Panc1 (cell line): ENCODE measurements at regions not wholly inside any gene's neighbourhood (a gene's known extent, or its start where the extent isn't known, plus 50 kb on each side); places are given as distances from the start of the nearest gene placed in this dataset.
A peak's percentile ranks its signal among the peaks of the same experiment; 100 is the strongest.

ENCODE experiments used
- ATAC-seq: fragments of 200-7000 bp; cut with Tn5 transposase; 2 replicates; pipeline ENCODE4 v1.9.1; 2020; ENCODE audit warnings: mild to moderate bottlenecking, moderate library complexity
- BruUV-seq: library from RNA; stranded (reverse); fragments of 400-500 nt; replicated peaks from 2 replicates; lab custom pipeline; 2021; lab: Mats Ljungman, UMichigan
- CTCF ChIA-PET: fragments of 300-600 bp; sonication (Branson Sonifier 250); formaldehyde crosslinking; loops from one replicate; lab custom pipeline; 2022; ENCODE audit warnings: antibody characterized with exemption; lab: Charles Lee
- POLR2A ChIA-PET: fragments of 300-600 bp; sonication (Branson Sonifier 250); formaldehyde crosslinking; loops from one replicate; lab custom pipeline; 2022; ENCODE audit warnings: antibody characterized with exemption; lab: Charles Lee
- DNase-seq: peaks from one replicate; pipeline ENCODE4 v3.0.0-alpha.2; 2010; ENCODE audit warnings: low read depth, low spot score
- H3K27ac ChIP-seq: 2 replicates; pipeline ENCODE4 v1.5.1; 2011; ENCODE audit warnings: mild to moderate bottlenecking, low read length, inconsistent platforms
- H3K27me3 ChIP-seq: fragments of 200-500 bp; sonication (Bioruptor generic); 2 replicates; pipeline ENCODE4 v1.6.0; 2014; ENCODE audit warnings: low read length, inconsistent platforms; ENCODE audit not compliant: control insufficient read depth, insufficient read depth
- H3K36me3 ChIP-seq: fragments of 200-500 bp; sonication (Bioruptor generic); 2 replicates; pipeline ENCODE4 v1.5.1; 2014; ENCODE audit warnings: inconsistent platforms, mild to moderate bottlenecking, low read length, moderate library complexity; ENCODE audit not compliant: control insufficient read depth, insufficient read depth
- H3K4me1 ChIP-seq: 2 replicates; pipeline ENCODE4 v1.5.1; 2011; ENCODE audit warnings: inconsistent platforms, mild to moderate bottlenecking, low read length, moderate library complexity; ENCODE audit not compliant: control insufficient read depth, insufficient read depth
- H3K4me3 ChIP-seq, 2 experiments: 2 replicates each; pipeline ENCODE4 v1.5.1; 2011 to 2012; ENCODE audit warnings: low read depth in 2 of 2, low read length in 2 of 2, mild to moderate bottlenecking in 2 of 2, inconsistent platforms in 1 of 2, moderate library complexity in 1 of 2
- H3K9me3 ChIP-seq: fragments of 200-500 bp; sonication (Bioruptor generic); 2 replicates; pipeline ENCODE4 v1.5.1; 2014; ENCODE audit warnings: low read depth, mild to moderate bottlenecking, inconsistent platforms, low read length, moderate library complexity; ENCODE audit not compliant: control insufficient read depth, insufficient read depth
- CTCF ChIP-seq: fragments of 450-650 bp; IDR thresholded peaks from 2 replicates; pipeline ENCODE4 v1.5.1; 2017; ENCODE audit warnings: mild to moderate bottlenecking
- POLR2AphosphoS5 ChIP-seq: IDR thresholded peaks from 2 replicates; pipeline ENCODE4 v1.6.1; 2012; ENCODE audit warnings: mild to moderate bottlenecking, low read depth, low read length, moderate library complexity
- REST ChIP-seq, 2 experiments: IDR thresholded peaks; 2 replicates each; pipeline ENCODE4 v1.6.1; 2011 to 2012; ENCODE audit warnings: low read depth in 2 of 2, control low read depth in 1 of 2, low read length in 1 of 2, mild to moderate bottlenecking in 1 of 2, moderate library complexity in 1 of 2; ENCODE audit not compliant: insufficient read depth in 1 of 2
- SIN3A ChIP-seq: IDR thresholded peaks from 2 replicates; pipeline ENCODE4 v1.6.1; 2012; ENCODE audit warnings: low read depth, mild to moderate bottlenecking, low read length, moderate library complexity, borderline replicate concordance; ENCODE audit not compliant: insufficient read depth
- TCF7L2 ChIP-seq: IDR thresholded peaks from 2 replicates; pipeline ENCODE4 v1.6.1; 2011; ENCODE audit warnings: mild to moderate bottlenecking, low read depth, low read length, inconsistent platforms
- in situ Hi-C: cut with HindIII; loops from 2 replicates; pipeline ENCODE4 v1.10.0; 2016; ENCODE audit warnings: low sequenced_read_pairs, low pct_unique_long_range_greater_than_20kb
- intact Hi-C: fragments of 100-400 bp; cut with micrococcal nuclease; formaldehyde crosslinking; loops from one replicate; pipeline ENCODE4 v1.10.0; 2022; ENCODE audit not compliant: unreplicated experiment

- POLR2A ChIA-PET, result no interaction called here
- TF ChIP-seq POLR2AphosphoS5 (no peak), SIN3A (no peak), REST (IDR thresholded peaks at IDR 0.05; ENCODE audit: insufficient read depth in 1 of 2, low read depth in 2 of 2, low read length in 1 of 2) (no peak), TCF7L2 (no peak), CTCF (no peak)
- intact Hi-C loops, result no loop called here
- no TSS peak for BruUV-seq
- ATAC-seq, result no peak
- DNase-seq, result no peak
- Histone ChIP-seq H3K36me3 (no peaks in the 10 kb centered on the region), H3K27me3 (no peaks in the 10 kb centered on the region), H3K27ac (peak overlapping the region; percentile 15; the same call in 1 of the 2 replicates), H3K4me1 (no peaks in the 10 kb centered on the region), H3K9me3 (no peaks in the 10 kb centered on the region), H3K4me3 (no peak overlapping the region)
- in situ Hi-C loops, result loop anchor here (25.0 kb wide), 1 partner anchor 327 kb away; no protein-coding TSS in a partner anchor
- CTCF ChIA-PET, result no interaction called here
Observed at GRCh38 chr2:181760521-181760920, 80.2 kb upstream of the NEUROD1 start.

GRCh38 chr2:181761175-181761574 is 80.9 kb upstream of the NEUROD1 start:
- Histone ChIP-seq H3K36me3 (no peaks in the 10 kb centered on the region), H3K27ac (no peak overlapping the region), H3K9me3 (no peaks in the 10 kb centered on the region), H3K27me3 (no peaks in the 10 kb centered on the region), H3K4me3 (no peak overlapping the region), H3K4me1 (no peaks in the 10 kb centered on the region)
- no peak for DNase-seq
- no TSS peak for BruUV-seq
- TF ChIP-seq TCF7L2 (no peak), SIN3A (no peak), CTCF (no peak), POLR2AphosphoS5 (no peak), REST (IDR thresholded peaks at IDR 0.05; ENCODE audit: insufficient read depth in 1 of 2, low read depth in 2 of 2, low read length in 1 of 2) (no peak)
- in situ Hi-C loops (loop anchor here (25.0 kb wide), 1 partner anchor 326 kb away; no protein-coding TSS in a partner anchor), intact Hi-C loops (no loop called here)
- ATAC-seq, result no peak
- POLR2A ChIA-PET, result no interaction called here
- CTCF ChIA-PET, result no interaction called here
